Loucy (cell line): ENCODE measurements at regions not wholly inside any gene's neighbourhood (a gene's known extent, or its start where the extent isn't known, plus 50 kb on each side); places are given as distances from the start of the nearest gene placed in this dataset.

Source experiments
- H2AFZ ChIP-seq: fragments of 200-600 bp; sonication (generic); 2 replicates; pipeline ENCODE4 v1.6.0; 2016; ENCODE audit warnings: antibody characterized with exemption, mild to moderate bottlenecking, low read length, moderate library complexity
- H3F3A ChIP-seq: fragments of 200-600 bp; 2 replicates; pipeline ENCODE4 v1.6.0; 2016; ENCODE audit warnings: antibody characterized with exemption, low read depth, mild to moderate bottlenecking
- H3K27me3 ChIP-seq: fragments of 200-600 bp; sonication (generic); 2 replicates; pipeline ENCODE4 v1.6.1; 2014; ENCODE audit warnings: low read length, mild to moderate bottlenecking; ENCODE audit not compliant: insufficient read depth, poor library complexity, severe bottlenecking
- H3K36me3 ChIP-seq: fragments of 200-600 bp; sonication (generic); 2 replicates; pipeline ENCODE4 v1.6.1; 2016; ENCODE audit warnings: low read length; ENCODE audit not compliant: insufficient read depth
- H3K4me1 ChIP-seq: fragments of 200-600 bp; sonication (generic); 2 replicates; pipeline ENCODE4 v1.5.1; 2014; ENCODE audit warnings: low read length, mild to moderate bottlenecking; ENCODE audit not compliant: insufficient read depth, poor library complexity, severe bottlenecking
- H3K4me2 ChIP-seq: fragments of 200-600 bp; sonication (generic); 2 replicates; pipeline ENCODE4 v1.6.0; 2014; ENCODE audit warnings: antibody characterized with exemption, low read length, low read depth, mild to moderate bottlenecking; ENCODE audit not compliant: poor library complexity, severe bottlenecking
- H3K4me3 ChIP-seq: fragments of 200-600 bp; sonication (generic); 2 replicates; pipeline ENCODE4 v1.5.1; 2014; ENCODE audit warnings: low read length, mild to moderate bottlenecking, mixed read lengths; ENCODE audit not compliant: poor library complexity, severe bottlenecking
- H3K79me2 ChIP-seq: fragments of 200-600 bp; sonication (generic); 2 replicates; pipeline ENCODE4 v1.6.1; 2014; ENCODE audit warnings: low read length; ENCODE audit not compliant: insufficient read depth
- H3K9ac ChIP-seq: fragments of 200-600 bp; sonication (generic); 2 replicates; pipeline ENCODE4 v1.6.0; 2014; ENCODE audit warnings: mild to moderate bottlenecking, low read depth, low read length, moderate library complexity; ENCODE audit not compliant: poor library complexity, severe bottlenecking
- H3K9me2 ChIP-seq: fragments of 200-600 bp; sonication (generic); replicated peaks from 2 replicates; pipeline ENCODE4 v1.6.1; 2016; ENCODE audit warnings: low read depth, low read length, mixed read lengths
- H3K9me3 ChIP-seq: fragments of 200-600 bp; sonication (generic); 2 replicates; pipeline ENCODE4 v1.6.1; 2014; ENCODE audit warnings: mild to moderate bottlenecking, antibody characterized with exemption, low read length, low read depth; ENCODE audit not compliant: insufficient read depth
- H4K20me1 ChIP-seq: fragments of 200-600 bp; sonication (generic); 2 replicates; pipeline ENCODE4 v1.6.0; 2014; ENCODE audit warnings: antibody characterized with exemption, low read length, mild to moderate bottlenecking; ENCODE audit not compliant: insufficient read depth, poor library complexity, severe bottlenecking
- CTCF ChIP-seq: fragments of 200-600 bp; sonication (generic); conservative IDR thresholded peaks from 2 replicates; pipeline ENCODE4 v1.5.1; 2014; ENCODE audit warnings: mild to moderate bottlenecking, antibody characterized with exemption, low read length
- EZH2phosphoT487 ChIP-seq: fragments of 200-600 bp; IDR thresholded peaks from 2 replicates; pipeline ENCODE4 v1.6.1; 2018; ENCODE audit warnings: antibody characterized with exemption, mild to moderate bottlenecking, moderate library complexity, borderline replicate concordance

GRCh38 chr3:157865352-157866000 lies 240.7 kb downstream of the SHOX2 start:
- Histone ChIP-seq H3K9ac (no peak overlapping the region), H3K4me3 (no peak overlapping the region), H3K79me2 (no peaks in the 10 kb centered on the region), H3K36me3 (no peaks in the 10 kb centered on the region), H3F3A (no peaks in the 10 kb centered on the region), H3K9me2 (no peaks in the 10 kb centered on the region), H4K20me1 (no peaks in the 10 kb centered on the region), H3K27me3 (no peaks in the 10 kb centered on the region), H3K4me1 (no peaks in the 10 kb centered on the region), H3K9me3 (no peaks in the 10 kb centered on the region), H2AFZ (no peak overlapping the region), H3K4me2 (no peak overlapping the region)
- TF ChIP-seq CTCF = peak; percentile 97
- TF ChIP-seq EZH2phosphoT487 = no peak

DNA sequence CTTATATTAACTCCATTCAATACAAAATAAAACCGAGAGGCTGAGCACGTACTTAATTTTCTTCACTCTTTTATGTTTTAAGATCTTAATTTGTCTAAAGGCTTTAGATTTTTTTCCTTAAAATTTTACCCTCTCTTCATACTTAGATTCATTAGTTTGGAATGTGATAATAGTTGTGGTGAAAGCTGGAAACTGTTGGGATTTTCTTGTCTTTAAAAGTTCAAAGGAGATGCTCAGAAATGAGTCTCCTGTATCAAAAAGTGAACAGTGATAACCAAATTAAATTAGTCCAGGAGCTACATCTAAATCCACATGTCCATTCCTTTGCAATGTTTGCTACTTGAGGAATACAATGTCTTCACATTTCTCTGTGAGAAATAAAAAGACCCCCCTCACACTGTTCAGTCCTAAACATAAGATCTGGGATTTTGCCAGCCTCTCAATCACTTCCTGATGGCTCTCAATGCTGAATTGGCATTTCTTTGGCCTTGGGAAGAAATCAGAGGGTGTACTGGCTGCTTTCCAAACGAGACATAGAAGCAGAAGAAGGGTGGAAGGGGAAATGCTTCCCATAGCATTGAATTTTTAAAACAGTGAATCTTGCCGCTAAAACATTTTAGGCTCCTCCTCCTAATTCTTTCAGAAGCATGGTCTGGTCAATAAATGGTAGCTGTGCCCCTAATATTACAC lies 245.0 kb downstream of the SHOX2 start:
- Histone ChIP-seq H3K36me3 (no peaks in the 10 kb centered on the region), H3K4me1 (no peaks in the 10 kb centered on the region), H3K9me3 (no peaks in the 10 kb centered on the region), H3K27me3 (no peaks in the 10 kb centered on the region), H3K79me2 (no peaks in the 10 kb centered on the region), H3K4me3 (no peak overlapping the region), H3K9ac (no peak overlapping the region), H4K20me1 (no peaks in the 10 kb centered on the region), H3K9me2 (no peaks in the 10 kb centered on the region), H3K4me2 (no peak overlapping the region), H3F3A (no peaks in the 10 kb centered on the region), H2AFZ (no peak overlapping the region)
- no peak for TF ChIP-seq EZH2phosphoT487
- TF ChIP-seq CTCF = no peak

DNA sequence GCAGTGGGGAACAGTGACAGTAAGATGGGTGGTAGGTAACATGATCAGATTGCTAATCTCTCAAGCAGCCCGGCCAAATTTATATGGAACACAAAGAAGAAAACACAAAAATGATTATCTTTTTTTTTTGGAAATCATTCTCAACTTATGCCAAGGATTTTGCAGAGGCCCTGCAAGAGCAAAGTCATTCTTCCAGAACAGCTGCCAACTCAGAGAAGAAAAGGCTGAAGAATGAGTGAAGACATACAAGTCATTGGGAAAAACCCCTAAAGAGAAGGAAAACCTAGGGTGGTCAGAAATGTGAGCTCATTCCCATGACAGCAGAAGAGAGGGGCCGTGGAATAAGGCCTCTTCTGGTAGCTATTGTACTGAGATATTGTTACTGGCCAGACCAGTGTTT lies 246.7 kb downstream of the SHOX2 start:
- TF ChIP-seq EZH2phosphoT487 (no peak), CTCF (no peak)
- H4K20me1 ChIP-seq = no peaks in the 10 kb centered on the region
- H3K79me2 ChIP-seq = no peaks in the 10 kb centered on the region
- no peak overlapping the region for H2AFZ ChIP-seq
- H3K4me2 ChIP-seq = no peak overlapping the region
- no peaks in the 10 kb centered on the region for H3K9me2 ChIP-seq
- no peak overlapping the region for H3K4me3 ChIP-seq
- H3K36me3 ChIP-seq = no peaks in the 10 kb centered on the region
- no peaks in the 10 kb centered on the region for H3K9me3 ChIP-seq
- H3K4me1 ChIP-seq = no peaks in the 10 kb centered on the region
- H3K9ac ChIP-seq = no peak overlapping the region
- H3F3A ChIP-seq = no peaks in the 10 kb centered on the region
- H3K27me3 ChIP-seq = no peaks in the 10 kb centered on the region
